Subcutaneous abdominal adipose tissue (tissue), 5 donors: ENCODE measurements at regions not wholly inside any gene's neighbourhood (a gene's known extent, or its start where the extent isn't known, plus 50 kb on each side); places are given as distances from the start of the nearest gene placed in this dataset.

Source experiments
- H3K27ac ChIP-seq: one replicate; pipeline ENCODE4 v1.7.0; 2013; ENCODE audit warnings: low read depth, mild to moderate bottlenecking, inconsistent platforms, low read length, moderate library complexity
- H3K27me3 ChIP-seq, 5 donors: one replicate each; pipeline ENCODE4 v1.7.0; 2013; ENCODE audit warnings: low read length in 5 of 5, inconsistent platforms in 1 of 5; ENCODE audit not compliant: control insufficient read depth in 5 of 5, insufficient read depth in 4 of 5
- H3K36me3 ChIP-seq, 5 donors: one replicate each; pipeline ENCODE4 v1.7.0; 2013; ENCODE audit warnings: low read length in 5 of 5; ENCODE audit not compliant: control insufficient read depth in 5 of 5, insufficient read depth in 5 of 5
- H3K4me1 ChIP-seq, 5 donors: one replicate each; pipeline ENCODE4 v1.7.0; 2013; ENCODE audit warnings: low read length in 5 of 5, mild to moderate bottlenecking in 3 of 5, moderate library complexity in 1 of 5; ENCODE audit not compliant: control insufficient read depth in 5 of 5, insufficient read depth in 5 of 5
- H3K4me3 ChIP-seq, 5 donors: one replicate each; pipeline ENCODE4 v1.7.0; 2013; ENCODE audit warnings: low read length in 5 of 5, low read depth in 1 of 5
- H3K9ac ChIP-seq, 5 donors: one replicate each; pipeline ENCODE4 v1.7.0; 2013; ENCODE audit warnings: low read length in 5 of 5, mild to moderate bottlenecking in 4 of 5, moderate library complexity in 3 of 5
- H3K9me3 ChIP-seq, 5 donors: one replicate each; pipeline ENCODE4 v1.7.0; 2013; ENCODE audit warnings: low read length in 5 of 5; ENCODE audit not compliant: control insufficient read depth in 5 of 5
- donor health status: healthy.
- donor health status: healthy.
- donor health status: healthy.
- donor health status: healthy.
- donor health status: healthy.

- H3K27me3 ChIP-seq: peaks cover 0 to 5% (median 0%) of the 10 kb centered on the region in 5 donors
- H3K36me3 ChIP-seq: no peaks in the 10 kb centered on the region
- H3K9ac ChIP-seq: no peak overlapping the region
- no peaks in the 10 kb centered on the region for H3K4me1 ChIP-seq
- H3K4me3 ChIP-seq: no peak overlapping the region
- H3K9me3 ChIP-seq: no peaks in the 10 kb centered on the region
- H3K27ac ChIP-seq: no peak overlapping the region
These were observed 301.0 kb upstream of the MGAT5 start for GRCh38 chr2:133952896-133953295.

- no peaks in the 10 kb centered on the region for H3K9me3 ChIP-seq
- no peak overlapping the region for H3K4me3 ChIP-seq
- no peak overlapping the region for H3K27ac ChIP-seq
- H3K36me3 ChIP-seq: no peaks in the 10 kb centered on the region
- no peaks in the 10 kb centered on the region for H3K4me1 ChIP-seq
- no peak overlapping the region for H3K9ac ChIP-seq
- peaks cover 0 to 5% (median 0%) of the 10 kb centered on the region in 5 donors for H3K27me3 ChIP-seq
These were observed 300.3 kb upstream of the MGAT5 start for GRCh38 chr2:133953524-133953923.

- Histone ChIP-seq H3K9me3 (no peaks in the 10 kb centered on the region), H3K36me3 (no peaks in the 10 kb centered on the region), H3K27me3 (peaks cover 0 to 5% (median 0%) of the 10 kb centered on the region in 5 donors), H3K4me3 (no peak overlapping the region), H3K27ac (no peak overlapping the region), H3K4me1 (no peaks in the 10 kb centered on the region), H3K9ac (no peak overlapping the region)
These were observed 299.2 kb upstream of the MGAT5 start for GRCh38 chr2:133954636-133955035.

GRCh38 chr2:133955169-133955568 lies 298.7 kb upstream of the MGAT5 start:
- H3K36me3 ChIP-seq: no peaks in the 10 kb centered on the region
- no peak overlapping the region for H3K9ac ChIP-seq
- H3K27me3 ChIP-seq: peaks cover 0 to 5% (median 0%) of the 10 kb centered on the region in 5 donors
- no peak overlapping the region for H3K4me3 ChIP-seq
- no peaks in the 10 kb centered on the region for H3K4me1 ChIP-seq
- H3K27ac ChIP-seq: no peak overlapping the region
- no peaks in the 10 kb centered on the region for H3K9me3 ChIP-seq

- Histone ChIP-seq H3K4me3 (no peak overlapping the region), H3K36me3 (no peaks in the 10 kb centered on the region), H3K27me3 (peaks cover 0 to 5% (median 0%) of the 10 kb centered on the region in 5 donors), H3K4me1 (no peaks in the 10 kb centered on the region), H3K27ac (no peak overlapping the region), H3K9ac (no peak overlapping the region), H3K9me3 (no peaks in the 10 kb centered on the region)
These were observed 297.4 kb upstream of the MGAT5 start for GRCh38 chr2:133956434-133956935.

- Histone ChIP-seq H3K9ac (no peak overlapping the region), H3K9me3 (no peaks in the 10 kb centered on the region), H3K4me3 (no peak overlapping the region), H3K36me3 (no peaks in the 10 kb centered on the region), H3K27ac (no peak overlapping the region), H3K27me3 (peaks cover 0 to 5% (median 0%) of the 10 kb centered on the region in 5 donors), H3K4me1 (no peaks in the 10 kb centered on the region)
These were observed 296.0 kb upstream of the MGAT5 start for GRCh38 chr2:133957724-133958480.

- H3K27me3 ChIP-seq: peaks cover 0 to 5% (median 0%) of the 10 kb centered on the region in 5 donors
- no peak overlapping the region for H3K4me3 ChIP-seq
- H3K36me3 ChIP-seq: no peaks in the 10 kb centered on the region
- no peak overlapping the region for H3K9ac ChIP-seq
- H3K27ac ChIP-seq: no peak overlapping the region
- H3K9me3 ChIP-seq: no peaks in the 10 kb centered on the region
- H3K4me1 ChIP-seq: no peaks in the 10 kb centered on the region
These were observed 294.8 kb upstream of the MGAT5 start for GRCh38 chr2:133959066-133959465.

- peaks cover 0 to 13% (median 8%) of the 10 kb centered on the region in 5 donors for H3K4me1 ChIP-seq
- H3K4me3 ChIP-seq: no peak overlapping the region
- H3K9me3 ChIP-seq: no peaks in the 10 kb centered on the region
- no peaks in the 10 kb centered on the region for H3K27me3 ChIP-seq
- no peaks in the 10 kb centered on the region for H3K36me3 ChIP-seq
- H3K9ac ChIP-seq: no peak overlapping the region
- H3K27ac ChIP-seq: no peak overlapping the region
These were observed 287.1 kb upstream of the MGAT5 start for GRCh38 chr2:133966720-133967304.

- no peaks in the 10 kb centered on the region for H3K9me3 ChIP-seq
- peaks cover 0 to 16% (median 8%) of the 10 kb centered on the region in 5 donors for H3K4me1 ChIP-seq
- H3K27me3 ChIP-seq: no peaks in the 10 kb centered on the region
- H3K36me3 ChIP-seq: no peaks in the 10 kb centered on the region
- no peak overlapping the region for H3K4me3 ChIP-seq
- no peak overlapping the region for H3K27ac ChIP-seq
- H3K9ac ChIP-seq: no peak overlapping the region
These were observed 286.5 kb upstream of the MGAT5 start for GRCh38 chr2:133967326-133967725.

- H3K27ac ChIP-seq: no peak overlapping the region
- H3K4me1 ChIP-seq: peaks cover 0 to 26% (median 15%) of the 10 kb centered on the region in 5 donors
- no peak overlapping the region for H3K4me3 ChIP-seq
- H3K9me3 ChIP-seq: no peaks in the 10 kb centered on the region
- H3K36me3 ChIP-seq: no peaks in the 10 kb centered on the region
- H3K9ac ChIP-seq: no peak overlapping the region
- H3K27me3 ChIP-seq: no peaks in the 10 kb centered on the region
These were observed 285.4 kb upstream of the MGAT5 start for GRCh38 chr2:133968446-133968845.
